Stomach (tissue), 4 donors: ENCODE measurements at regions not wholly inside any gene's neighbourhood (a gene's known extent, or its start where the extent isn't known, plus 50 kb on each side); places are given as distances from the start of the nearest gene placed in this dataset.

ENCODE experiments used
- CTCF ChIP-seq, 7 experiments: fragments of 450-650 bp in 4 of 7; fragments of 200-600 bp in 3 of 7; sonication (generic) in 3 of 7; IDR thresholded peaks; one replicate each; pipeline ENCODE4 v1.5.1; 2016 to 2019; ENCODE audit warnings: antibody characterized with exemption in 7 of 7, control low read depth in 2 of 7, mild to moderate bottlenecking in 1 of 7
- EP300 ChIP-seq: sonication (generic); formaldehyde crosslinking; IDR thresholded peaks from one replicate; pipeline ENCODE4 v1.6.1; 2017; ENCODE audit warnings: antibody characterized with exemption
- POLR2A ChIP-seq, 4 donors: fragments of 450-650 bp; IDR thresholded peaks; one replicate each; pipeline ENCODE4 v1.6.1; 2016; ENCODE audit warnings: antibody characterized with exemption in 4 of 4, control low read depth in 2 of 4, mild to moderate bottlenecking in 1 of 4, moderate library complexity in 1 of 4
- POLR2AphosphoS5 ChIP-seq, 3 donors: sonication (generic); formaldehyde crosslinking; IDR thresholded peaks; one replicate each; pipeline ENCODE4 v1.6.1; 2016; ENCODE audit warnings: antibody characterized with exemption in 3 of 3

GRCh38 chr10:111875725-111876124 is 307.8 kb downstream of the GPAM start:
- TF ChIP-seq CTCF (IDR thresholded peaks at IDR 0.05): no peak
- TF ChIP-seq EP300: no peak
- TF ChIP-seq POLR2AphosphoS5 (IDR thresholded peaks at IDR 0.05): no peak
- no peak for TF ChIP-seq POLR2A (IDR thresholded peaks at IDR 0.05)
